AG09319 (cell line): ENCODE measurements at regions not wholly inside any gene's neighbourhood (a gene's known extent, or its start where the extent isn't known, plus 50 kb on each side); places are given as distances from the start of the nearest gene placed in this dataset.
"Not testable (repeated sequence)": the region's sequence is repeated elsewhere in the genome, so short reads cannot be mapped to it uniquely, and the experiment has no call there.

Source experiments
- DNase-seq: peaks from one replicate; pipeline ENCODE4 v3.0.0-alpha.2; 2010; ENCODE audit warnings: low read depth; ENCODE audit errors: extremely low read depth
- TF ChIP-seq, protein P1 (sequence below): IDR thresholded peaks from 2 replicates; pipeline ENCODE4 v1.5.1; 2011; ENCODE audit warnings: low read depth, mild to moderate bottlenecking, inconsistent platforms, low read length, moderate library complexity

DNA sequence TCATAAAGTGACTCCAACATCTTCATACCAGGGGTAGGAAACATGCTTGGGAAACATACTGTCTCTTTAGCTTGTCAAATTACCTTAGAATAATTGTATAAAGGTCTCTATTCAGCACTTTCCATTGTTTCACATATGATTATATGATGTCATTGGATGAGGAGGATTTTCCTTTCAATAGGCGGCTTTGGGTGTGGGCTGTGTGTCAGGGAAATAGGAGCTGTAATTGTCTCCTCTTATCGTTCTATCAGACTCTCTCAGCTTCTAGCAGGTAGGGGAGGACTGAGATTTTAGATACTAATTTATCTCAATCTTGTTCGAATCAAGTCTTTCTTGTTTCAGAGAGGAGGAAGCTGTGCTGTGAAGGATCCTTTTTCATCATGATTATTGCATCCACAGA, 179.4 kb upstream of the OLIG3 start:
- TF ChIP-seq, protein P1, sequence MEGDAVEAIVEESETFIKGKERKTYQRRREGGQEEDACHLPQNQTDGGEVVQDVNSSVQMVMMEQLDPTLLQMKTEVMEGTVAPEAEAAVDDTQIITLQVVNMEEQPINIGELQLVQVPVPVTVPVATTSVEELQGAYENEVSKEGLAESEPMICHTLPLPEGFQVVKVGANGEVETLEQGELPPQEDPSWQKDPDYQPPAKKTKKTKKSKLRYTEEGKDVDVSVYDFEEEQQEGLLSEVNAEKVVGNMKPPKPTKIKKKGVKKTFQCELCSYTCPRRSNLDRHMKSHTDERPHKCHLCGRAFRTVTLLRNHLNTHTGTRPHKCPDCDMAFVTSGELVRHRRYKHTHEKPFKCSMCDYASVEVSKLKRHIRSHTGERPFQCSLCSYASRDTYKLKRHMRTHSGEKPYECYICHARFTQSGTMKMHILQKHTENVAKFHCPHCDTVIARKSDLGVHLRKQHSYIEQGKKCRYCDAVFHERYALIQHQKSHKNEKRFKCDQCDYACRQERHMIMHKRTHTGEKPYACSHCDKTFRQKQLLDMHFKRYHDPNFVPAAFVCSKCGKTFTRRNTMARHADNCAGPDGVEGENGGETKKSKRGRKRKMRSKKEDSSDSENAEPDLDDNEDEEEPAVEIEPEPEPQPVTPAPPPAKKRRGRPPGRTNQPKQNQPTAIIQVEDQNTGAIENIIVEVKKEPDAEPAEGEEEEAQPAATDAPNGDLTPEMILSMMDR = no peak
- DNase-seq = no peak

DNA sequence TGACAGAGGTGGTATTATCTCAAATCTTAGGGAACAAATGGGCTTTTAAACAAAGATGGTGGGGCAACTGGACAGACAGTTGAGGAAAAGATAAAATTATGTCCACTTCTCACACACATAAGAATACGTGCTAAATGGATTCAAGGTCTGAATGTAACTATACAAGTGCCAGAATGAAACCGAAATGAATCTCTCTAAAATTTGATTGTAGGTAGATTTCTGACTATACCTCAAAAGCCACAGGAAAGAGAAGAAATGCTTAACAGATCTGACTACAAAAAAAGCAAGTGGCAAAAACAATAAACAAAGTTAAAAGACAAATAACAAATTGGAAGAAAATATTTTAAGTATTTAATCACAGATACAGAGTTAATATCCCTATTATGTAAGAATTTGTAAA, 182.7 kb upstream of the OLIG3 start:
- TF ChIP-seq, protein P1 = no peak

GRCh38 chr6:137677709-137678108, 183.5 kb upstream of the OLIG3 start:
- TF ChIP-seq, protein P1 = no peak
- no peak for DNase-seq

More for the DNA sequence above, 182.7 kb upstream of the OLIG3 start:
- DNase-seq = no peak

GRCh38 chr6:137678451-137678850, 184.3 kb upstream of the OLIG3 start:
- TF ChIP-seq, protein P1 = no peak
- no peak for DNase-seq

- no peak for DNase-seq
- TF ChIP-seq, protein P1 = no peak
Observed at GRCh38 chr6:137680705-137681346, 186.2 kb upstream of the TNFAIP3 start.

- TF ChIP-seq, protein P1 = no peak
- no peak for DNase-seq
Observed at GRCh38 chr6:137681445-137682009, 185.5 kb upstream of the TNFAIP3 start.

- not testable (repeated sequence) for DNase-seq
Observed at GRCh38 chr6:137682658-137683057, 184.4 kb upstream of the TNFAIP3 start.

- DNase-seq = no peak
- TF ChIP-seq, protein P1 = no peak
Observed at GRCh38 chr6:137683916-137684315, 183.1 kb upstream of the TNFAIP3 start.
